AG08396 (cell line): ENCODE measurements at regions not wholly inside any gene's neighbourhood (a gene's known extent, or its start where the extent isn't known, plus 50 kb on each side); places are given as distances from the start of the nearest gene placed in this dataset.
"Not testable (repeated sequence)": the region's sequence is repeated elsewhere in the genome, so short reads cannot be mapped to it uniquely, and the experiment has no call there.

Experiments
- DNase-seq: peaks from one replicate; pipeline ENCODE4 v3.0.0; 2012; ENCODE audit warnings: low spot score, mixed read lengths

- not testable (repeated sequence) for DNase-seq
Observed at GRCh38 chr17:56002656-56003055, 150.6 kb upstream of the ANKFN1 start.

GRCh38 chr17:56009795-56010651, 143.3 kb upstream of the ANKFN1 start:
- no peak for DNase-seq

- DNase-seq: no peak
Observed at GRCh38 chr17:56011406-56012131, 141.7 kb upstream of the ANKFN1 start.

- DNase-seq: no peak
Observed at GRCh38 chr17:56018211-56018610, 135.1 kb upstream of the ANKFN1 start.

- no peak for DNase-seq
Observed at GRCh38 chr17:56020369-56020768, 132.9 kb upstream of the ANKFN1 start.

- DNase-seq: no peak
Observed at GRCh38 chr17:56021681-56022190, 131.5 kb upstream of the ANKFN1 start.

GRCh38 chr17:56023851-56024250, 129.4 kb upstream of the ANKFN1 start:
- no peak for DNase-seq

GRCh38 chr17:56026915-56027314, 126.4 kb upstream of the ANKFN1 start:
- no peak for DNase-seq

- DNase-seq: no peak
Observed at GRCh38 chr17:56028837-56029236, 124.4 kb upstream of the ANKFN1 start.

GRCh38 chr17:56030009-56030624, 123.2 kb upstream of the ANKFN1 start:
- DNase-seq: no peak

- DNase-seq: no peak
Observed at GRCh38 chr17:56031636-56032035, 121.6 kb upstream of the ANKFN1 start.

- DNase-seq: no peak
Observed at GRCh38 chr17:56034197-56034635, 119.1 kb upstream of the ANKFN1 start.

- no peak for DNase-seq
Observed at GRCh38 chr17:56038131-56038530, 115.1 kb upstream of the ANKFN1 start.

- DNase-seq: no peak
Observed at GRCh38 chr17:56045872-56046271, 107.4 kb upstream of the ANKFN1 start.

- DNase-seq: no peak
Observed at GRCh38 chr17:56047331-56047730, 105.9 kb upstream of the ANKFN1 start.

- DNase-seq: no peak
Observed at GRCh38 chr17:56057869-56058268, 95.4 kb upstream of the ANKFN1 start.

GRCh38 chr17:56064506-56064905, 88.8 kb upstream of the ANKFN1 start:
- no peak for DNase-seq

GRCh38 chr17:56074361-56074890, 78.8 kb upstream of the ANKFN1 start:
- no peak for DNase-seq

- DNase-seq: no peak
Observed at GRCh38 chr17:56076980-56077379, 76.3 kb upstream of the ANKFN1 start.

- peak; percentile 9 for DNase-seq
Observed at GRCh38 chr17:56083475-56083874, 69.8 kb upstream of the ANKFN1 start.

GRCh38 chr17:56085576-56086267, 67.6 kb upstream of the ANKFN1 start:
- no peak for DNase-seq

GRCh38 chr17:56087199-56087598, 66.1 kb upstream of the ANKFN1 start:
- DNase-seq: no peak
